Kidney (tissue), 13 donors: ENCODE measurements at regions not wholly inside any gene's neighbourhood (a gene's known extent, or its start where the extent isn't known, plus 50 kb on each side); places are given as distances from the start of the nearest gene placed in this dataset.

Experiments
- DNase-seq, 5 donors: peaks; one replicate each; pipeline ENCODE4 v3.0.0-alpha.2; 2013 to 2020
- FAIRE-seq: peaks from 2 replicates; lab custom pipeline; 2012; peaks lifted over from hg19 to GRCh38; lab: Jason Lieb, UNC
- H3K27ac ChIP-seq, 2 donors: one replicate each; pipeline ENCODE4 v1.7.0; 2013; ENCODE audit warnings: low read depth in 2 of 2, low read length in 2 of 2, inconsistent platforms in 1 of 2
- H3K27me3 ChIP-seq: one replicate; pipeline ENCODE4 v1.7.1; 2013; ENCODE audit warnings: low read length, inconsistent platforms; ENCODE audit not compliant: control insufficient read depth, insufficient read depth
- H3K36me3 ChIP-seq, 3 donors: one replicate each; pipeline versions ENCODE4 v1.7.0 to v1.7.1; 2013; ENCODE audit warnings: low read length in 3 of 3, control low read depth in 1 of 3, inconsistent platforms in 1 of 3; ENCODE audit not compliant: insufficient read depth in 3 of 3, control insufficient read depth in 2 of 3
- H3K4me1 ChIP-seq, 3 donors: one replicate each; pipeline versions ENCODE4 v1.7.0 to v1.7.1; 2013; ENCODE audit warnings: low read length in 3 of 3, inconsistent platforms in 1 of 3, low read depth in 1 of 3; ENCODE audit not compliant: control insufficient read depth in 2 of 3, insufficient read depth in 2 of 3
- H3K4me3 ChIP-seq, 3 donors: one replicate each; pipeline versions ENCODE4 v1.7.0 to v1.8.1; 2013; ENCODE audit warnings: low read length in 3 of 3, control low read depth in 1 of 3, inconsistent platforms in 1 of 3
- H3K9ac ChIP-seq, 3 donors: one replicate each; pipeline versions ENCODE4 v1.7.0 to v1.7.1; 2013; ENCODE audit warnings: low read length in 3 of 3, control low read depth in 1 of 3, inconsistent platforms in 1 of 3
- H3K9me3 ChIP-seq, 3 donors: one replicate each; pipeline versions ENCODE4 v1.7.0 to v1.7.1; 2013; ENCODE audit warnings: low read length in 3 of 3, control low read depth in 1 of 3, inconsistent platforms in 1 of 3; ENCODE audit not compliant: control insufficient read depth in 2 of 3, insufficient read depth in 1 of 3
- intact Hi-C: fragments of 100-400 bp; cut with DNase I; formaldehyde crosslinking; loops from one replicate; pipeline ENCODE4 v1.11.1; 2022
- TF ChIP-seq, protein P1 (sequence below): IDR thresholded peaks from 3 replicates; pipeline ENCODE4 v1.5.1; 2012; ENCODE audit warnings: mild to moderate bottlenecking, moderate library complexity, borderline replicate concordance; ENCODE audit not compliant: insufficient read depth; ENCODE audit errors: extremely low read depth
- donor health status: control.
- donor health status: control.
- donor health status: control.
- donor health status: control.
- donor health status: control.
- donor health status: DM: yes; HTN: yes; CAD: no.
- donor health status: Normal renal cell carcinoma (clear cell type).

DNA sequence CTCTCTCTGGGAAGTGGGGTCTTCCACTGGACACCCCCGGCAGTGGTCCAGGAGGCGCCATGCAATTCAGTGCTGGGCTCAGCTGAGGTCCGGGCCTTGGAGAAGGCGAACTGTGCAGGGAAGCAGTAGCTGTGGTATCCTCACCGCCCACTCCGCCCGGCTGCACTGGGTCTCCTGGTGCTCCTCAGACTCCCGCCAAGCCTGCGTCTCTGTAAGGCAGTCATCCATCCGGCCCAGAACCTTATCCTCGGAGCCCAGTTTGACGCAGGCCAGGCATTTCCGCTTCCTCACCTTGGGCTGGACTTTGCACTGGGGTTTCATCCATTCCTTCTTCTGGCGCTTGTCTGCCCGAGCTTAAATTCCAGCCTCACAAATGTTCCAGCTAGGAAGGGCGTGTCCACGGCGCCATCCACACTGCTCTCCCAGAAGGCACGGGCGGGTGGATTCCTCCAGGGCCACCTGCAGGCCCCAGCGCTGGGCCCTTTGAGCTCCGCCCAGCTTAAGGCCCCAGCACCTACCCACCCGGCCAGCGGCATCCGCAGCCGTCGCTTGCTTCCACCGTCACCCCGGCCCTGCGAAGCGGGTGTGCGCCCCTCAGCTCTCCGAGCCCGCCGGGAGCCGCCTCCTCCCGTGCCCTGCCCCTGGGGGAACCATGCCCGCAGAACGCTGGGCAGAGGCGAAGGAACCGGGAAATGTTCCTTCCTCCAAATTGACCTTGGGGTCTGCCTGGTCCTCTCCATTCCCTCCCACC lies 1884.8 kb downstream of the TP53TG3F start:
- no peak overlapping the region for H3K9ac ChIP-seq
- DNase-seq (peak in 1 of 5 donors; percentile 47), FAIRE-seq (no peak)

DNA sequence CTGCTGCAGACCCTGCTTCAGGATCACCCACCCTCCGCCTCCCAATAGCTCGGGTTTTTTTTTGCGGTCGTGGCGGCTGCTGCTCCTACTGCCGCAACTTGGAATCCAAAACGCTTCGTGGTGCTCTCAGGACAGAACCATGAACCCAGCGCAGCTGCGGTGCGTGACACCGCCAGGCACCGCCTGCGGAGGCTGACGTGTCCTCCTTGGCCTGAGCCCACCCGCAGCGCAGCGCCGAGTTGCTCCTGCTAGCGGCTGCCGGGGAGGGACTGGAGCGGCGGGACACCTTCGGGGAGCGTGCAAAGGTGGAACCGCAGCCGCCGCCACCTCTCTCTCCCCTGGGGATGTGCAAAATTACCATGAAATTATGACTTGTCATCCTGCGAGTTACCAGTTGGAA lies 1893.0 kb downstream of the TP53TG3F start:
- TF ChIP-seq, protein P1, sequence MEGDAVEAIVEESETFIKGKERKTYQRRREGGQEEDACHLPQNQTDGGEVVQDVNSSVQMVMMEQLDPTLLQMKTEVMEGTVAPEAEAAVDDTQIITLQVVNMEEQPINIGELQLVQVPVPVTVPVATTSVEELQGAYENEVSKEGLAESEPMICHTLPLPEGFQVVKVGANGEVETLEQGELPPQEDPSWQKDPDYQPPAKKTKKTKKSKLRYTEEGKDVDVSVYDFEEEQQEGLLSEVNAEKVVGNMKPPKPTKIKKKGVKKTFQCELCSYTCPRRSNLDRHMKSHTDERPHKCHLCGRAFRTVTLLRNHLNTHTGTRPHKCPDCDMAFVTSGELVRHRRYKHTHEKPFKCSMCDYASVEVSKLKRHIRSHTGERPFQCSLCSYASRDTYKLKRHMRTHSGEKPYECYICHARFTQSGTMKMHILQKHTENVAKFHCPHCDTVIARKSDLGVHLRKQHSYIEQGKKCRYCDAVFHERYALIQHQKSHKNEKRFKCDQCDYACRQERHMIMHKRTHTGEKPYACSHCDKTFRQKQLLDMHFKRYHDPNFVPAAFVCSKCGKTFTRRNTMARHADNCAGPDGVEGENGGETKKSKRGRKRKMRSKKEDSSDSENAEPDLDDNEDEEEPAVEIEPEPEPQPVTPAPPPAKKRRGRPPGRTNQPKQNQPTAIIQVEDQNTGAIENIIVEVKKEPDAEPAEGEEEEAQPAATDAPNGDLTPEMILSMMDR, result no peak
- Histone ChIP-seq H3K27me3 (no peaks in the 10 kb centered on the region), H3K27ac (no peak overlapping the region), H3K9ac (no peak overlapping the region), H3K4me3 (no peak overlapping the region), H3K9me3 (peaks cover 0 to 4% (median 0%) of the 10 kb centered on the region in 3 donors), H3K4me1 (no peaks in the 10 kb centered on the region), H3K36me3 (no peaks in the 10 kb centered on the region)
- no peak for FAIRE-seq
- no peak for DNase-seq
- intact Hi-C loops, result no loop called here

More for the DNA sequence above, 1884.8 kb downstream of the TP53TG3F start:
- Histone ChIP-seq H3K27ac (no peak overlapping the region), H3K9me3 (peaks cover 0 to 4% (median 0%) of the 10 kb centered on the region in 3 donors), H3K36me3 (no peaks in the 10 kb centered on the region), H3K27me3 (no peaks in the 10 kb centered on the region), H3K4me1 (no peaks in the 10 kb centered on the region), H3K4me3 (no peak overlapping the region)
- TF ChIP-seq, protein P1, result no peak
- intact Hi-C loops, result no loop called here

DNA sequence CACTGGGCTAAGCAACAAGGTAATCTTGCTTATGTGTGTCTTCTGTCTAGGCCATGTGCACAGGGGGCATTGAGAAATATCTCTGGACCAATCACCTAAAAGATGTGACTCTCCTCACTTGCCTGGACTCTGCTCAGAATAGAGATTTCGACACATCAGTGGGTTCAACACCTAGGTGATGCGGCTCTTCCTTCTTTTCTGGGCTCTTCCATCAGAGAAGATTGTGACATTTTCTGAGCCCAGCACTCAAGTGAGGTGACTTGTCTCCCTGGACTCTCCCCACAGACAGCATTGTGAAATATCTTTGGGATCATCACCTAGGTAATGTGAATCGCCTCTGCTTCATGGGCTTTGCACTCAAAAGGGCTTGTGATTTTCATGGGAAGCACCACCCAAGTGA lies 1904.1 kb downstream of the TP53TG3F start:
- no peak overlapping the region for H3K9ac ChIP-seq
- no peak overlapping the region for H3K4me3 ChIP-seq
- TF ChIP-seq, protein P1, result no peak
- no peaks in the 10 kb centered on the region for H3K36me3 ChIP-seq
- no peak overlapping the region for H3K27ac ChIP-seq
- H3K27me3 ChIP-seq, result no peaks in the 10 kb centered on the region
- FAIRE-seq, result no peak
- peaks cover 0 to 2% (median 0%) of the 10 kb centered on the region in 3 donors for H3K9me3 ChIP-seq
- H3K4me1 ChIP-seq, result no peaks in the 10 kb centered on the region
- intact Hi-C loops, result no loop called here
- DNase-seq, result no peak

DNA sequence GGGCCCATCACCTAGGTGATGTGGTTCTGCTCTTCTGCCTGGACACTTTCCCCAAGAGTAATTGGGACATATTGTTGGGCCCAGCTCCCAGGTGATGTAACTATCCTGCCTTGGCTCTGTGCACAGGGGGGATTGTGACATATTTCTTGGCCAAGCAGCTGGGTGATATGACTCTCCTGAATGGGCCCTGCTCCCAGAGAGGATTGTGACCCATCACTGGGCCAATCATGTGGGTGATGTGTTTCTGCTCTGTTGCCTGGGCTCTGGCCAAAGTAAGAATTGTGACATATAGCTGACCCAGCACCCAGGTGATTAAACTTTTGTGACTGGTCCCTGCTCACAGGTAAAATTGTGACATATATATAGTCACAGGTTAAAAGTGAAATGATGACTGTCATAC lies 1904.9 kb downstream of the TP53TG3F start:
- Histone ChIP-seq H3K27ac (no peak overlapping the region), H3K4me1 (no peaks in the 10 kb centered on the region), H3K27me3 (no peaks in the 10 kb centered on the region), H3K9me3 (peaks cover 0 to 2% (median 0%) of the 10 kb centered on the region in 3 donors), H3K9ac (no peak overlapping the region), H3K36me3 (no peaks in the 10 kb centered on the region), H3K4me3 (no peak overlapping the region)
- TF ChIP-seq, protein P1, result no peak
- FAIRE-seq (no peak), DNase-seq (no peak)
- intact Hi-C loops, result no loop called here
